ENCODE measurements at regions not wholly inside any gene's neighbourhood (a gene's known extent, or its start where the extent isn't known, plus 50 kb on each side); places are given as distances from the start of the nearest gene placed in this dataset.

- no peak for TF ChIP-seq NR2C2 (IDR thresholded peaks at IDR 0.05; ENCODE audit: borderline replicate concordance, control insufficient read depth, insufficient read length, low read depth)
- no peak for TF ChIP-seq CBX3 (IDR thresholded peaks at IDR 0.05; ENCODE audit: borderline replicate concordance, low read depth)
- no peak for TF ChIP-seq REST (IDR thresholded peaks at IDR 0.05; ENCODE audit: low read depth, low read length)
- no peak for TF ChIP-seq NBN (IDR thresholded peaks at IDR 0.05)
- TF ChIP-seq CTCF (IDR thresholded peaks at IDR 0.05 in 2 of 3, conservative IDR thresholded peaks at IDR 0.05 in 1 of 3; ENCODE audit: control insufficient read depth in 2 of 3, extremely low read depth in 1 of 3, insufficient read depth in 1 of 3, low read depth in 3 of 3, low read length in 3 of 3), result no peak
- TF ChIP-seq POLR2AphosphoS2 (IDR thresholded peaks at IDR 0.05; ENCODE audit: low read depth, low read length), result no peak
- no peak for TF ChIP-seq CHD4 (IDR thresholded peaks at IDR 0.05)
- TF ChIP-seq MTA3 (IDR thresholded peaks at IDR 0.05; ENCODE audit: borderline replicate concordance, low read length), result no peak
- no peak for TF ChIP-seq CBFB (IDR thresholded peaks at IDR 0.05; ENCODE audit: low read depth)
- TF ChIP-seq EZH2 (IDR thresholded peaks at IDR 0.05; ENCODE audit: borderline replicate concordance, control insufficient read depth, low read depth, low read length), result no peak
Observed at GRCh38 chr1:102470767-102471166, 474.0 kb upstream of the OLFM3 start.
